ENCODE measurements at regions not wholly inside any gene's neighbourhood (a gene's known extent, or its start where the extent isn't known, plus 50 kb on each side); places are given as distances from the start of the nearest gene placed in this dataset.
A peak's percentile ranks its signal among the peaks of the same experiment; 100 is the strongest.

- no peak for DNase-seq (ENCODE audit: low read depth)
Measured at GRCh38 chr9:36764364-36765076, 191.8 kb downstream of the MELK start.

DNA sequence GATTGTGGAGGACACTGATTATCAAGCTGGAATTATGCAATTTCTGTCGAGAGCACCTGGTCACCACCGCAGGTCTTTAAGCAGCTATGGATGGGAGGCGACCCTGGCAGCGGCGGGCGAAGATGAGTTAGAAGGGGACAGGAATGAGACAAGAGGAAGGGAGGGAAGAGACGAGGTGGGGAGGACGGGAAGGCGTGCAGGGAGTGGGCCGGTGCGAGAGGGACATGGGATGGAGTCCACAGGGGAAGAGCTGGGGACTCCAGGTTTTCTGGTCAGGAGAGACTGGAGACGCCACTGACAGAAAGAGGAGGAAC, 192.3 kb downstream of the MELK start:
- DNase-seq (ENCODE audit: low read depth): no peak

- DNase-seq (ENCODE audit: low read depth): peak; percentile 89
Measured at GRCh38 chr9:36765468-36766341, 193.0 kb downstream of the MELK start.

DNA sequence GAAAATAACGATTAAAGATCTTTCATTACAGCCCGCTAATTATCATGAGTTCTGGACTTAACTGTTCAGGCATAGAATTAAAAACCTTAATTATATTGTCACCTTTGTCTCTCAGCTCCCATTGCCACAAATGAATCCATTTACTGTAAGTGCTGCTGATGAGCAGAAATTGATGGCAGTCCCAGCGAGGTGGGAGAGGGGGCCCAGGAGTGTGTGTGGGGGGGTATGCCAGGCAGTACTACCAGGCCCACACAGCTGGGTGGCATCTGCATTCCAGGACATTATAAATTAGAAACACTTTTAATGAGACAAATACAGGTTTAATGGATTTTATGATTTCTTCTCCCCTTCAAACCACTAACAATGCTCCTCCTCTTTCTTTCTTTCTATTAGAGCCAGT, 196.0 kb downstream of the MELK start:
- DNase-seq (ENCODE audit: low read depth): no peak

DNA sequence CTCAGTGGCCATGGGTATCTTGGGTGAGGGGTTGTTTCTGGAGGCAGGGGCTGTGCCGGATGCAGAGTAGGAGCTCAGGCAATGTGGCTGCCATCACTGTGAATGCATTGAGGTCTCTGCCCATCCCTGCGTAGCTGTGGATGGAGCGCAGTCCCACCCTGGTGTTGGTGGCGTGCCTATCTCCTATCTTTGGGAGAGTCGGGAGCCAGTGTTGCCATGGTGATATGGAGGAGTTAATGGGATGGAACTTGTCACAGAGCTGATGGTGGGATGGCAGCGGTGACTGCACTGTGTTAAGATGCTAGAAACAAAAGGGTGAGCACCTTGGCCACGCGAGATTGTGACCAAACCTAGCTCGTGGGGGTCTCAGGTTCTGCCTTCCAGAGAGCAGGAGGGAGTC, 197.3 kb downstream of the MELK start:
- DNase-seq (ENCODE audit: low read depth): no peak

GRCh38 chr9:36772449-36773403, 200.0 kb downstream of the MELK start:
- no peak for DNase-seq (ENCODE audit: low read depth)

GRCh38 chr9:36778682-36779081, 206.0 kb downstream of the MELK start:
- no peak for DNase-seq (ENCODE audit: low read depth)

DNA sequence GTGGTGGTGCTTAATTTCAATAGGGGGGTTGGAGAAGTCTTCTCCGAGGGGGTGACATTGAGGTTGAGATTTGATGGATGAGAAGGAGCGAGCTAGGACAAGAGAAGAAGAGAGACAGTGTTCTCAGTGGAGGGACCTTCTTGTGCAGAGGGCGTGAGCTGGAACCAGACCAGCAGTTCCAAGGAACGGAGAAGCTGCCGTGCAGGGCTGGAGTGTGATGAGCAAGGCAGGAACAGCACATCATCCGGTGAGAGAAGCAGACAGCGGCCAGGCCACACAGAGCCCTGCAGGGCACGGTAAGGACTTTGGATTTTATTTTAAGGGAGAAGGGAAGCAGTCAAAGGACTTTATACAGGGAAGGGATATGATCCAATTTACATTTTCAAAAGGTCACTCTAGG, 206.9 kb downstream of the MELK start:
- no peak for DNase-seq (ENCODE audit: low read depth)

- no peak for DNase-seq (ENCODE audit: low read depth)
Measured at GRCh38 chr9:36780186-36780585, 207.5 kb downstream of the MELK start.

DNA sequence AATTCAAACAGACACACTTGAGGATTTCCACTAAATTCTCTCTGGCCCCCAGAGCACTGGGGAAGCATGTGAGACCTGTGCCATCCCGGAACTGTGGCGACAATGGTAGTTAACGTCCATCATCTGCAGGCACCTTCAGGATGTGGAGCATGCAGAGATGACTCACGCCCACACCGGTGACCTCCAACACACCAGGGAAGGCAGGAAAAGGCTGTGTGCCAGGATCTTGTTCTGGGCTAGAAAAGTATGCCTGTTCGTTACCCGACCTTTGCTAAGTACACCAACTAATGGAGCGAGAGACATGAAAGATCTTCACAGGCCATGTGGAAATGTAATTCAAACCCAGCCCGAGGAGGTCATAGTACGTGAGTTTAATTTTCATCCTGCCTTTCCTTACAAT, 208.8 kb downstream of the MELK start:
- no peak for DNase-seq (ENCODE audit: low read depth)
